Natural killer cell (primary cell): ENCODE measurements at regions not wholly inside any gene's neighbourhood (a gene's known extent, or its start where the extent isn't known, plus 50 kb on each side); places are given as distances from the start of the nearest gene placed in this dataset.

Experiments
- ATAC-seq, 3 donors: fragments of 150-1000 bp in 2 of 3; fragments of 200-7000 bp in 1 of 3; cut with Tn5 transposase; 1 replicate in 1 of 3; 2 replicates in 2 of 3; pipeline ENCODE4 v1.10.0; 2021; ENCODE audit warnings: mild to moderate bottlenecking in 2 of 3, moderate library complexity in 2 of 3
- DNase-seq, 2 donors: peaks; one replicate each; pipeline versions ENCODE4 v3.0.0 to v3.0.0-alpha.2; 2013 to 2021; ENCODE audit warnings: mixed read lengths in 1 of 2
- H3K27ac ChIP-seq: one replicate; pipeline ENCODE4 v1.5.1; 2013; ENCODE audit warnings: mild to moderate bottlenecking, low read length
- H3K27me3 ChIP-seq: one replicate; pipeline ENCODE4 v1.6.1; 2013; ENCODE audit warnings: low read length; ENCODE audit not compliant: control insufficient read depth, insufficient read depth
- H3K36me3 ChIP-seq: one replicate; pipeline ENCODE4 v1.6.1; 2013; ENCODE audit warnings: low read length; ENCODE audit not compliant: control insufficient read depth, insufficient read depth
- H3K4me1 ChIP-seq: one replicate; pipeline ENCODE4 v1.6.1; 2013; ENCODE audit warnings: low read length; ENCODE audit not compliant: control insufficient read depth, insufficient read depth
- H3K4me3 ChIP-seq: one replicate; pipeline ENCODE4 v1.5.1; 2013; ENCODE audit warnings: low read length
- H3K9me3 ChIP-seq: one replicate; pipeline ENCODE4 v1.6.1; 2013; ENCODE audit warnings: low read length; ENCODE audit not compliant: control insufficient read depth, insufficient read depth
- H3K27ac Mint-ChIP-seq, 2 donors: one replicate each; pipeline ENCODE4 v1.8.0; 2022; ENCODE audit warnings: mild to moderate bottlenecking in 2 of 2, mixed read lengths in 2 of 2, moderate library complexity in 1 of 2
- H3K27me3 Mint-ChIP-seq, 2 donors: one replicate each; pipeline ENCODE4 v1.8.0; 2022; ENCODE audit warnings: low read depth in 2 of 2, mixed read lengths in 2 of 2
- H3K36me3 Mint-ChIP-seq: one replicate; pipeline ENCODE4 v1.8.0; 2022; ENCODE audit warnings: mixed read lengths
- H3K4me1 Mint-ChIP-seq, 2 donors: one replicate each; pipeline ENCODE4 v1.8.0; 2022; ENCODE audit warnings: mixed read lengths in 2 of 2
- H3K4me3 Mint-ChIP-seq: one replicate; pipeline ENCODE4 v1.8.0; 2022; ENCODE audit warnings: mild to moderate bottlenecking, moderate library complexity, mixed read lengths
- H3K9me3 Mint-ChIP-seq, 2 donors: one replicate each; pipeline ENCODE4 v1.8.0; 2022; ENCODE audit warnings: mixed read lengths in 2 of 2
- CTCF ChIP-seq: fragments of 200-600 bp; IDR thresholded peaks from one replicate; pipeline ENCODE4 v1.8.0; 2022; ENCODE audit warnings: antibody characterized with exemption
- WGBS: methylation state at CpG from one replicate; pipeline ENCODE4 v1.1.7; 2013; ENCODE audit warnings: missing lambda C conversion rate; ENCODE audit not compliant: insufficient coverage; 5-methylcytosine and 5-hydroxymethylcytosine counted together
- intact Hi-C: fragments of 100-400 bp; cut with micrococcal nuclease; formaldehyde crosslinking; loops from one replicate; pipeline ENCODE4 v1.14.2; 2022

GRCh38 chr1:30382496-30382895 lies 340.9 kb downstream of the MATN1 start:
- peaks cover 0 to 13% of the 10 kb centered on the region in 2 donors for H3K4me1 Mint-ChIP-seq
- Histone ChIP-seq H3K27me3 (no peaks in the 10 kb centered on the region), H3K9me3 (no peaks in the 10 kb centered on the region), H3K4me1 (no peaks in the 10 kb centered on the region), H3K36me3 (no peaks in the 10 kb centered on the region), H3K27ac (no peak overlapping the region), H3K4me3 (no peak overlapping the region)
- H3K9me3 Mint-ChIP-seq, result no peaks in the 10 kb centered on the region
- 86% methylated on average over 1 of the region's 2 CpGs for WGBS
- H3K36me3 Mint-ChIP-seq, result no peaks in the 10 kb centered on the region
- TF ChIP-seq CTCF, result no peak
- no peak overlapping the region for H3K4me3 Mint-ChIP-seq
- intact Hi-C loops, result no loop called here
- no peak for DNase-seq
- no peak for ATAC-seq
- peaks cover 0 to 3% of the 10 kb centered on the region in 2 donors for H3K27me3 Mint-ChIP-seq
- H3K27ac Mint-ChIP-seq, result no peak overlapping the region

GRCh38 chr1:30381671-30382365 lies 341.6 kb downstream of the MATN1 start:
- Mint-ChIP-seq H3K27me3 (peaks cover 0 to 3% of the 10 kb centered on the region in 2 donors), H3K4me1 (peaks cover 0 to 13% of the 10 kb centered on the region in 2 donors), H3K4me3 (no peak overlapping the region), H3K9me3 (no peaks in the 10 kb centered on the region), H3K36me3 (no peaks in the 10 kb centered on the region), H3K27ac (no peak overlapping the region)
- Histone ChIP-seq H3K27ac (no peak overlapping the region), H3K4me3 (no peak overlapping the region), H3K36me3 (no peaks in the 10 kb centered on the region), H3K4me1 (no peaks in the 10 kb centered on the region), H3K9me3 (no peaks in the 10 kb centered on the region), H3K27me3 (no peaks in the 10 kb centered on the region)
- intact Hi-C loops, result loop anchor here (2.0 kb wide), 2 partner anchors 589 to 1145 kb away; partner anchors contain the start of gene PTPRU
- no peak for TF ChIP-seq CTCF
- DNase-seq (no peak), ATAC-seq (no peak)
- 77% methylated on average over 7 of the region's 7 CpGs for WGBS

GRCh38 chr1:30381266-30381665 lies 342.1 kb downstream of the MATN1 start:
- H3K9me3 Mint-ChIP-seq, result no peaks in the 10 kb centered on the region
- 71% methylated on average over 5 of the region's 5 CpGs for WGBS

More at GRCh38 chr1:30381266-30381665, 342.1 kb downstream of the MATN1 start:
- no peaks in the 10 kb centered on the region for H3K36me3 ChIP-seq
- H3K4me3 ChIP-seq, result no peak overlapping the region
- no peaks in the 10 kb centered on the region for H3K27me3 ChIP-seq
- no peaks in the 10 kb centered on the region for H3K4me1 ChIP-seq
- DNase-seq (no peak), ATAC-seq (no peak)
- Mint-ChIP-seq H3K27me3 (peaks cover 0 to 6% of the 10 kb centered on the region in 2 donors), H3K36me3 (no peaks in the 10 kb centered on the region), H3K4me1 (peaks cover 0 to 13% of the 10 kb centered on the region in 2 donors), H3K27ac (no peak overlapping the region), H3K4me3 (no peak overlapping the region)
- no peak for TF ChIP-seq CTCF
- intact Hi-C loops, result loop anchor here (2.0 kb wide), 2 partner anchors 588 to 1144 kb away; partner anchors contain the start of gene PTPRU
- no peak overlapping the region for H3K27ac ChIP-seq
- no peaks in the 10 kb centered on the region for H3K9me3 ChIP-seq
